Breast epithelium (tissue), 3 donors: ENCODE measurements at regions not wholly inside any gene's neighbourhood (a gene's known extent, or its start where the extent isn't known, plus 50 kb on each side); places are given as distances from the start of the nearest gene placed in this dataset.

Experiments used
- CTCF ChIP-seq, 3 donors: fragments of 450-650 bp; IDR thresholded peaks; one replicate each; pipeline ENCODE4 v1.5.1; 2016 to 2017; ENCODE audit warnings: antibody characterized with exemption in 3 of 3, mild to moderate bottlenecking in 3 of 3, moderate library complexity in 3 of 3
- POLR2AphosphoS5 ChIP-seq, 3 donors: sonication (generic); formaldehyde crosslinking; IDR thresholded peaks; one replicate each; pipeline ENCODE4 v1.6.1; 2017; ENCODE audit warnings: antibody characterized with exemption in 3 of 3

- TF ChIP-seq CTCF (IDR thresholded peaks at IDR 0.05) = no peak
- TF ChIP-seq POLR2AphosphoS5 (IDR thresholded peaks at IDR 0.05) = no peak
Measured at GRCh38 chr3:13713396-13713795, 164.5 kb downstream of the FBLN2 start.
